SK-N-SH treated with all-trans-retinoic acid at 6 μM for 48 hours (cell line): ENCODE measurements at regions not wholly inside any gene's neighbourhood (a gene's known extent, or its start where the extent isn't known, plus 50 kb on each side); places are given as distances from the start of the nearest gene placed in this dataset.

Source experiments
- ATAC-seq: fragments of 200-7000 bp; cut with Tn5 transposase; 3 replicates; pipeline ENCODE4 v1.9.1; 2020; ENCODE audit warnings: mild to moderate bottlenecking, moderate library complexity
- ARNTL ChIP-seq: fragments of 450-650 bp; formaldehyde crosslinking; IDR thresholded peaks from 2 replicates; pipeline ENCODE4 v1.5.0; 2020; ENCODE audit warnings: low read depth, mild to moderate bottlenecking, moderate library complexity, borderline replicate concordance
- BACH2 ChIP-seq: fragments of 250-450 bp; sonication (Bioruptor Pico); IDR thresholded peaks from 2 replicates; pipeline ENCODE4 v1.9.0; 2021; ENCODE audit warnings: mild to moderate bottlenecking, borderline replicate concordance
- CREB5 ChIP-seq: fragments of 250-450 bp; sonication (Bioruptor Pico); IDR thresholded peaks from 2 replicates; pipeline ENCODE4 v1.5.1; 2020; ENCODE audit warnings: low read depth, mild to moderate bottlenecking, moderate library complexity
- CSDC2 ChIP-seq: fragments of 250-450 bp; sonication (Bioruptor Pico); IDR thresholded peaks from 2 replicates; pipeline ENCODE4 v1.5.0; 2020; ENCODE audit warnings: mild to moderate bottlenecking, moderate library complexity
- CSRNP3 ChIP-seq: fragments of 250-450 bp; sonication (Bioruptor Pico); IDR thresholded peaks from 2 replicates; pipeline ENCODE4 v1.5.1; 2021; ENCODE audit warnings: mild to moderate bottlenecking, moderate library complexity
- ESRRG ChIP-seq: fragments of 250-450 bp; sonication (Bioruptor Pico); IDR thresholded peaks from 2 replicates; pipeline ENCODE4 v1.6.1; 2021; ENCODE audit warnings: mild to moderate bottlenecking
- GLIS3 ChIP-seq: fragments of 250-450 bp; sonication (Bioruptor Pico); IDR thresholded peaks from 2 replicates; pipeline ENCODE4 v1.5.0; 2020; ENCODE audit warnings: mild to moderate bottlenecking, moderate library complexity
- ISL1 ChIP-seq: fragments of 250-450 bp; sonication (Bioruptor Pico); IDR thresholded peaks from 2 replicates; pipeline ENCODE4 v2.1.2; 2022; ENCODE audit warnings: mild to moderate bottlenecking, moderate library complexity
- OSR1 ChIP-seq: fragments of 250-450 bp; sonication (Bioruptor Pico); IDR thresholded peaks from 2 replicates; pipeline ENCODE4 v1.8.0; 2022; ENCODE audit warnings: moderate library complexity, mild to moderate bottlenecking, inconsistent platforms
- PATZ1 ChIP-seq: fragments of 250-450 bp; sonication (Bioruptor Pico); IDR thresholded peaks from 2 replicates; pipeline ENCODE4 v1.8.0; 2020; ENCODE audit warnings: mild to moderate bottlenecking, moderate library complexity, borderline replicate concordance
- POU6F1 ChIP-seq: fragments of 250-450 bp; sonication (Bioruptor Pico); IDR thresholded peaks from 2 replicates; pipeline ENCODE4 v1.8.0; 2021; ENCODE audit warnings: low read depth, mild to moderate bottlenecking, moderate library complexity, borderline replicate concordance
- PPARA ChIP-seq: fragments of 250-450 bp; sonication (Bioruptor Pico); IDR thresholded peaks from 2 replicates; pipeline ENCODE4 v1.5.0; 2020; ENCODE audit warnings: mild to moderate bottlenecking, borderline replicate concordance
- RARB ChIP-seq: fragments of 250-450 bp; sonication (Bioruptor Pico); IDR thresholded peaks from 2 replicates; pipeline ENCODE4 v1.8.0; 2021; ENCODE audit warnings: mild to moderate bottlenecking, moderate library complexity
- SNAI2 ChIP-seq: fragments of 250-450 bp; sonication (Bioruptor Pico); IDR thresholded peaks from 2 replicates; pipeline ENCODE4 v1.5.0; 2020; ENCODE audit warnings: mild to moderate bottlenecking, moderate library complexity
- TCF4 ChIP-seq: fragments of 250-450 bp; sonication (Bioruptor Pico); IDR thresholded peaks from 2 replicates; pipeline ENCODE4 v1.8.0; 2021; ENCODE audit warnings: mild to moderate bottlenecking, moderate library complexity, borderline replicate concordance
- TOX ChIP-seq: fragments of 250-450 bp; sonication (Bioruptor Pico); IDR thresholded peaks from 2 replicates; pipeline ENCODE4 v1.8.0; 2021; ENCODE audit warnings: mild to moderate bottlenecking, moderate library complexity, borderline replicate concordance
- ZC3H10 ChIP-seq: fragments of 250-450 bp; sonication (Bioruptor Pico); IDR thresholded peaks from 2 replicates; pipeline ENCODE4 v1.5.1; 2021; ENCODE audit warnings: mild to moderate bottlenecking, moderate library complexity
- ZFP30 ChIP-seq: fragments of 450-650 bp; formaldehyde crosslinking; IDR thresholded peaks from 2 replicates; pipeline ENCODE4 v1.5.0; 2022; ENCODE audit warnings: mild to moderate bottlenecking, moderate library complexity
- ZNF565 ChIP-seq: fragments of 450-650 bp; formaldehyde crosslinking; conservative IDR thresholded peaks from 2 replicates; pipeline ENCODE4 v1.5.0; 2020; ENCODE audit warnings: low read depth, mild to moderate bottlenecking, moderate library complexity
- ZNF70 ChIP-seq: fragments of 450-650 bp; formaldehyde crosslinking; IDR thresholded peaks from 2 replicates; pipeline ENCODE4 v1.5.0; 2020; ENCODE audit warnings: mild to moderate bottlenecking, moderate library complexity
- ZNF8 ChIP-seq: fragments of 450-650 bp; formaldehyde crosslinking; IDR thresholded peaks from 2 replicates; pipeline ENCODE4 v1.5.0; 2020; ENCODE audit warnings: mild to moderate bottlenecking, moderate library complexity

GRCh38 chr9:16210440-16210839 lies 657.6 kb downstream of the CCDC171 start:
- ATAC-seq, result no peak
- no peak for TF ChIP-seq ZNF70 (CRISPR knock-in tag)
- no peak for TF ChIP-seq POU6F1 (CRISPR knock-in tag)
- no peak for TF ChIP-seq PPARA (CRISPR knock-in tag)
- no peak for TF ChIP-seq ZNF565 (CRISPR knock-in tag)
- TF ChIP-seq ZC3H10, result no peak
- no peak for TF ChIP-seq OSR1 (CRISPR knock-in tag)
- TF ChIP-seq GLIS3 (CRISPR knock-in tag), result no peak
- no peak for TF ChIP-seq CSRNP3 (CRISPR knock-in tag)
- TF ChIP-seq TCF4, result no peak
- TF ChIP-seq ESRRG (CRISPR knock-in tag), result no peak
- no peak for TF ChIP-seq CREB5
- TF ChIP-seq ZNF8, result no peak
- TF ChIP-seq ARNTL (CRISPR knock-in tag), result no peak
- no peak for TF ChIP-seq BACH2 (CRISPR knock-in tag)
- TF ChIP-seq CSDC2 (CRISPR knock-in tag), result no peak
- no peak for TF ChIP-seq RARB (CRISPR knock-in tag)

- TF ChIP-seq RARB (CRISPR knock-in tag) (no peak), BACH2 (CRISPR knock-in tag) (no peak), PPARA (CRISPR knock-in tag) (no peak), ZC3H10 (no peak), CSDC2 (CRISPR knock-in tag) (no peak), ISL1 (CRISPR knock-in tag) (no peak), ZFP30 (CRISPR knock-in tag) (no peak), ZNF70 (CRISPR knock-in tag) (no peak), GLIS3 (CRISPR knock-in tag) (no peak), PATZ1 (CRISPR knock-in tag) (no peak), TOX (CRISPR knock-in tag) (no peak), SNAI2 (CRISPR knock-in tag) (no peak), OSR1 (CRISPR knock-in tag) (no peak), CREB5 (no peak), ZNF8 (no peak), TCF4 (no peak), ESRRG (CRISPR knock-in tag) (no peak)
- no peak for ATAC-seq
These were observed 658.5 kb downstream of the BNC2 start for GRCh38 chr9:16211946-16212345.

GRCh38 chr9:16213781-16214515 lies 656.5 kb downstream of the BNC2 start:
- TF ChIP-seq SNAI2 (CRISPR knock-in tag) (no peak), ISL1 (CRISPR knock-in tag) (peak; percentile 65), ARNTL (CRISPR knock-in tag) (no peak)
- TF ChIP-seq, all 23 proteins: peak for 1
- peak; percentile 98 for ATAC-seq
